Activated CD8-positive, alpha-beta T cell treated with anti-CD3 and anti-CD28 coated beads, Interleukin-2, amount 10 ng/mL, durations not matched to agents 7 days and 5 days (primary cell): ENCODE measurements at regions not wholly inside any gene's neighbourhood (a gene's known extent, or its start where the extent isn't known, plus 50 kb on each side); places are given as distances from the start of the nearest gene placed in this dataset.

Experiments used
- ATAC-seq: fragments of 150-1000 bp; cut with Tn5 transposase; one replicate; pipeline ENCODE4 v1.10.0; 2021; ENCODE audit warnings: moderate library complexity
- CTCF ChIA-PET: fragments of 350-600 bp; sonication (Branson Sonifier 250); formaldehyde crosslinking; loops from one replicate; lab custom pipeline; 2021; ENCODE audit warnings: antibody characterized with exemption; lab: Charles Lee
- POLR2A ChIA-PET: fragments of 350-600 bp; sonication (Branson Sonifier 250); formaldehyde crosslinking; loops from one replicate; lab custom pipeline; 2021; ENCODE audit warnings: antibody characterized with exemption; lab: Charles Lee
- DNase-seq: peaks from one replicate; pipeline ENCODE4 v3.0.0-alpha.2; 2020
- H3K27ac Mint-ChIP-seq: one replicate; pipeline ENCODE4 v1.8.0; 2021; ENCODE audit warnings: mild to moderate bottlenecking, mixed read lengths
- H3K27me3 Mint-ChIP-seq: one replicate; pipeline ENCODE4 v1.8.0; 2021; ENCODE audit warnings: low read depth, mixed read lengths
- H3K36me3 Mint-ChIP-seq: one replicate; pipeline ENCODE4 v1.8.0; 2021; ENCODE audit warnings: low read depth, mixed read lengths
- H3K4me1 Mint-ChIP-seq: one replicate; pipeline ENCODE4 v1.8.0; 2021; ENCODE audit warnings: low read depth, mixed read lengths
- H3K4me3 Mint-ChIP-seq: one replicate; pipeline ENCODE4 v1.8.0; 2021; ENCODE audit warnings: mild to moderate bottlenecking, mixed read lengths
- H3K9me3 Mint-ChIP-seq: one replicate; pipeline ENCODE4 v1.8.0; 2022; ENCODE audit warnings: mixed read lengths; ENCODE audit not compliant: insufficient read depth

DNA sequence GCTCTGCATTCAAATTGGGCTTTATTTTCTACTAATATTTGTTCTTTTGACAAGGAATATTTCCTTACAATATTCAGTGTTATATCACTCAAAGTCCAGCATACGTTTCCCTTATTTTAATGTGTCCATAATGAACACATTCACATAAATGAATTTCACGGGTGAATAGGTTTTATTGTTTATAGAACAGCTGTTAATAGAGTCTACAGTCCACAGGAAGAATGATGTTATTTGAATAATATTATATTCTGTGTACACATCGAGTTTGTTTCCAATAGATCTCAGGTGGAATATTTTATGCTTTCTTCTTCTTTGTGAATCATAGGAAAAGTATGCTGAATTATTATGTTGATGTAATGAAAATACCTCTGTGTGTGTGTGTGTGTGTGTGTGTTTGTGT is 582.4 kb downstream of the CDH26 start:
- H3K36me3 Mint-ChIP-seq: no peaks in the 10 kb centered on the region
- no peak overlapping the region for H3K4me3 Mint-ChIP-seq
- no peak overlapping the region for H3K27ac Mint-ChIP-seq
- DNase-seq (no peak), ATAC-seq (no peak)
- ChIA-PET CTCF (no interaction called here), POLR2A (no interaction called here)
- H3K4me1 Mint-ChIP-seq: no peaks in the 10 kb centered on the region
- H3K9me3 Mint-ChIP-seq: no peaks in the 10 kb centered on the region
- peaks cover 3% of the 10 kb centered on the region for H3K27me3 Mint-ChIP-seq

DNA sequence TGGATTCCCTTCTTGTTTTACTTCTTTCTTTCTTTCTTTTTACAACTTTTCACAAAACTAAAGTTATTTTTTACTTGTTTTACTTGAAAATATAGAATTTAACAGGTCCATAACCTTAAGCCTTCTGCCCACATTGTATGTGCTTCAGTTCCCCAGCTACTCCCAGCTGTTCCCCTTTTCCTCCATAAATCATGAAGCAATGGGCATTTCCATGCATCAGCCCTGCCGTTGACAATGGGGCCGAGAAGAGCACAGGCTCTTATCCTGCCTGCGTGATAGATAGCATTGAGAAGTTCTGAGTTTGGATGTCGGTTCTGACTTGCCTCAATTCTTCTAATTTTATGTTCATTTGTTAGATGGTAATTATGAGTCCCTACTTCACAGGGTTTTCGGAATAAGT is 583.8 kb downstream of the CDH26 start:
- Mint-ChIP-seq H3K4me3 (no peak overlapping the region), H3K4me1 (no peaks in the 10 kb centered on the region), H3K9me3 (no peaks in the 10 kb centered on the region), H3K27ac (no peak overlapping the region), H3K27me3 (peaks cover 3% of the 10 kb centered on the region), H3K36me3 (no peaks in the 10 kb centered on the region)
- ChIA-PET POLR2A (no interaction called here), CTCF (no interaction called here)
- DNase-seq (no peak), ATAC-seq (no peak)

DNA sequence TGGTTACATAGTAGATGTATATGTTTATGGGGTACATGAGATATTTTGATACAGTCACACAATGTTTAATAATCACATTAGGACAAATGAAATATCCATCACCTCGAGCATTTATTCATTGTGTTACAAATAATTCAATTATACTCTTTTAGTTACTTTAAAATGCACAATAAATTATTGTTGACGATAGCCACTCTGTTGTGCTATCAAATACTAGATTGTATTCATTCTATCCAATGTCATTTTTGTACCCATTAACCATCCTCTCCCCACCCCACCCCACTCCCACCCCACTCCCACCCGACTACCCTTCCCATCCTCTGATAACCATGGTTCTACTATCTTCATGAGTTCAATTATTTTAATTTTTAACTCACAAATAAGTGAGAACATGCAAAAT is 585.4 kb downstream of the CDH26 start:
- Mint-ChIP-seq H3K4me3 (no peak overlapping the region), H3K36me3 (no peaks in the 10 kb centered on the region), H3K27ac (no peak overlapping the region), H3K4me1 (no peaks in the 10 kb centered on the region), H3K27me3 (peaks cover 5% of the 10 kb centered on the region), H3K9me3 (no peaks in the 10 kb centered on the region)
- no peak for ATAC-seq
- DNase-seq: no peak
- ChIA-PET POLR2A (no interaction called here), CTCF (no interaction called here)

DNA sequence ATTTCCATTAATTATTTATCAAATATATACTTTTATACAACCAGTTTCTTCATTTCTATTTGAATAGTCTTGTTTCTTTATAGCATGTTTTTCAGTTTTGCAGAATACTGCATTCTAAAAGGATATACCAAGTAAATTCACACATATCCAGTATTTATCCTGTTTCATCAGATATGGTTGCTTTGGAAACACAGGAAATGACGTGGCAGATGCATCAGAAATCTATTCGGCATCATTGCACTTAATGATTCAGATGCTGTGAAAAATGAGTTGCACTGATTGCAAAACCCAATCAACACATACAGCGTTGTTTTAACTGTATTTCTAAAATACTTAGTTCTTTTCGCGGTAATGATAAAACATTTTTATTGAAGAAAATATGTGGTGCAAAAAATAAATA is 594.9 kb downstream of the CDH26 start:
- ChIA-PET CTCF (no interaction called here), POLR2A (no interaction called here)
- ATAC-seq: no peak
- no peak for DNase-seq
- no peak overlapping the region for H3K4me3 Mint-ChIP-seq
- no peaks in the 10 kb centered on the region for H3K9me3 Mint-ChIP-seq
- H3K27me3 Mint-ChIP-seq: no peaks in the 10 kb centered on the region
- no peaks in the 10 kb centered on the region for H3K4me1 Mint-ChIP-seq
- H3K36me3 Mint-ChIP-seq: no peaks in the 10 kb centered on the region
- H3K27ac Mint-ChIP-seq: no peak overlapping the region

DNA sequence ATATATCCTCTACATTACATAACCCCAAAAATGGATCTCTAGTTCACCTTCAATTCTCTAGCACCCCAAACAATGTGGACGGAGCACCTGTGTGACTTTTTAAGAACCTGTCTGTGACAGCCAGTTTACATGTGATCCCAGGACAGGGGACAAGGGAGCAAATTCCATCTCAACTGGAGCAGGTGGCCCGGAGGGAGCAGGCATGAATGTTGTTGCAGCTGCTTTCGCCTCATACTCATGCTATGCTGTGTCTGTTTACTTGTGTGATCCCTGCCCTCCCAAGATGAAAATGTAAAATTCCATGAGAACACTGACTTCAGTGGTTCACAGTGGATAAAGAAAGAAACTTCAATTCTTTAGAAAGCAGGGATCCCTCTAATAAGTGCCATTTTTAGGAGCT is 600.3 kb downstream of the CDH26 start:
- Mint-ChIP-seq H3K27ac (no peak overlapping the region), H3K27me3 (no peaks in the 10 kb centered on the region), H3K9me3 (no peaks in the 10 kb centered on the region), H3K4me1 (no peaks in the 10 kb centered on the region), H3K4me3 (no peak overlapping the region), H3K36me3 (no peaks in the 10 kb centered on the region)
- DNase-seq: no peak
- no peak for ATAC-seq
- CTCF ChIA-PET: no interaction called here
- POLR2A ChIA-PET: no interaction called here

DNA sequence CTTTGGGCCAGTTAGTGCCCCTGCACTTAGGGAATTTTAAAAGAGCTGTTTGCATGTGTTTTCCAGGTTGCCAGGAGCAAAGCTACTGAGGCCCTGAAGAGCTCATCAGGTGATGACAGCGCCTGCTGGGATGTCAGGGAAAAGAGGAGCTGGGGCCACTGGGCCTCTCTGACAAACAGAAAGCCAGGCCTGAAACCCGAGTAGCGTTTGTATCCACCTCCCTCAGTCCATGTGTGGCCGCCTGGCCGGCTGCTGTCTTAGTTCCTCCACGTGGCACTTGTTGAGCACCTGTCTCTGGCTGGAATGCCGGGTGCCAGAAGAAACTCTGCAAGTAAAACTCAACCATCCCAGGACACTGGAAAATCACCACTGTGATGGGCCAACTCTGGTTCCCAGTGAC is 601.2 kb downstream of the CDH26 start:
- no peak for ATAC-seq

DNA sequence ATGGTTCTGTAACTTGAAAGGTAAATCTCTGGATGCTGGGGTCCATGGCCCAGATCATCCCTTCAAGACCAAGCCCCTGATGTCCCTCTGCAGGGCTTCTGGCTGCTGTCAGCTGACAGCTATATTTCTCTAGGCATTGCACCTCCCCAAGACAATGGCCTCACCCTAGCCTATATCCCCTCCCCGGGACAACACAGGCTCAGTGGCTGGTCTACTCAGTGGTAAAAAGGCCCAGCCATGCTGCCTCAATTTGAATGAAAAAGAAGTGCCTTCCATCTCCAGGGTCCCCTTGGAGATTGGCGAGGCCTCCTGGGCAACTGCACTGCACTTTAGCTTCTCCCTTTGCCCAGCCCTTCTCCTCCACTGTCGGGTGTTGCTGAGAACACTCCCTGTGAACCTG is 602.8 kb downstream of the CDH26 start:
- CTCF ChIA-PET: no interaction called here
- POLR2A ChIA-PET: no interaction called here
- no peak for ATAC-seq
- Mint-ChIP-seq H3K4me3 (no peak overlapping the region), H3K27me3 (no peaks in the 10 kb centered on the region), H3K9me3 (no peaks in the 10 kb centered on the region), H3K27ac (no peak overlapping the region), H3K36me3 (no peaks in the 10 kb centered on the region), H3K4me1 (no peaks in the 10 kb centered on the region)
- DNase-seq: no peak

More for the DNA sequence above, 601.2 kb downstream of the CDH26 start:
- CTCF ChIA-PET: no interaction called here
- POLR2A ChIA-PET: no interaction called here
- no peaks in the 10 kb centered on the region for H3K36me3 Mint-ChIP-seq
- no peak for DNase-seq
- no peak overlapping the region for H3K27ac Mint-ChIP-seq
- H3K27me3 Mint-ChIP-seq: no peaks in the 10 kb centered on the region
- no peaks in the 10 kb centered on the region for H3K4me1 Mint-ChIP-seq
- no peak overlapping the region for H3K4me3 Mint-ChIP-seq
- no peaks in the 10 kb centered on the region for H3K9me3 Mint-ChIP-seq

DNA sequence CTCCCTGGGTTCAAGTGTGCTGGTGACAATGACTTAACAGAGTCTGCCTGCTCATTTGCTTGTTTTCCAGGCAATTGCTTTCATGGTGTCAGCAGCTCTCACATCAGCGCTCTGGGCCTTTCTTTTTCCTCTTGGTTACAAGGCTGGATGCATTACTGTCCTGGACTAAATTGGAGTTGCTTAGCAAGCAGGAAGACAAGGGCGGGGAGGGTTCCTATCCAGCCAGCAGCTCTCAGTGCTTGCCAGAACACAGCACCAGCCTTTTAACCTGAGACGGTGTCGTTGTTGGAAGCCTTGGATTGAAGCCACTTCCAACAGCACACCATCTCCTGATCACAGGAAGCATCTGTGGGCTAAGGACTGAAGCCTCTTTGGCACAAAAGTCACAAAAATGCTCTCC is 606.9 kb downstream of the CDH26 start:
- H3K9me3 Mint-ChIP-seq: no peaks in the 10 kb centered on the region
- no peak overlapping the region for H3K27ac Mint-ChIP-seq
- ATAC-seq (no peak), DNase-seq (no peak)
- H3K4me1 Mint-ChIP-seq: no peaks in the 10 kb centered on the region
- ChIA-PET CTCF (no interaction called here), POLR2A (no interaction called here)
- H3K36me3 Mint-ChIP-seq: no peaks in the 10 kb centered on the region
- no peaks in the 10 kb centered on the region for H3K27me3 Mint-ChIP-seq
- no peak overlapping the region for H3K4me3 Mint-ChIP-seq

DNA sequence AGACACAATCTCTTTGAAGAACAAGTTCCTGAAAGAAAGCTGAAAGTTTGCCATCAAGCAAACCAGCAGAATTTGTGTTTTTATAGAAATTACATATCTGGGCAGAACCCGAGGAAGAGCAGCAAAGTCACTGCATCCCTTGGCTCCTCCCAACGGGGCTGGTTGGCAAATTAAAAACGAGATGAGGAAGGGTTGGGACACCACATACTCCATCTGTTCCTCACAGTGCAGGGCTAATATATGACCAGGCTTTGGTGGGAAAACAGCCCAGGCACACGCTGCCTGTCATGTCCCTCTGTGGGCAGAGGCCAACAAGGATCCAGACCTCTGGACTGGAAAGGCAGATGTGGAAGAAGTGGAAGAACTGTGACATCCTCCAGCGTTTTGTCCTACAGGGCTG is 607.3 kb downstream of the CDH26 start:
- no peaks in the 10 kb centered on the region for H3K9me3 Mint-ChIP-seq
- ChIA-PET CTCF (no interaction called here), POLR2A (no interaction called here)
- no peak overlapping the region for H3K4me3 Mint-ChIP-seq
- H3K27ac Mint-ChIP-seq: no peak overlapping the region
- no peaks in the 10 kb centered on the region for H3K36me3 Mint-ChIP-seq
- ATAC-seq (no peak), DNase-seq (no peak)
- H3K4me1 Mint-ChIP-seq: no peaks in the 10 kb centered on the region
- H3K27me3 Mint-ChIP-seq: no peaks in the 10 kb centered on the region

DNA sequence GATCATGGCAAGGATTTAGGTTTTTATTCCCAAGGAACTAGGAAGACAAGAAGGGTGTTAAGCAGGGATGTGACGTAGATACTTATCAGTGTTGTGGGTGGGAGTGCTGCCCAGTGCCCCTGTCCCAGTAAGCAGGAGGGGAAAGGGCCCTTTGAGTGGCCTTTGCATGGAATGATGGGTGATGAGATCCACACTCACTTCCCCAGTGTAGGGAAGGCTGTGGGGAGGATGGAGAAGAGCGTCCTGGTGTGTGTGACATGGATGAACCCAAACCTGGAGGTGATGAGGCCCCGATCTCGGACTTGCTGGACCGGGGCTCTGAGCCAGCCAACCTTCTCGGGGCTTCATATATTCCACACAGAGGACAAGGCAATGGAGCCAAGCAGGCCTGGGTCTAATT is 610.9 kb downstream of the CDH26 start:
- POLR2A ChIA-PET: no interaction called here
- Mint-ChIP-seq H3K4me3 (no peak overlapping the region), H3K4me1 (no peaks in the 10 kb centered on the region), H3K36me3 (no peaks in the 10 kb centered on the region), H3K27ac (no peak overlapping the region), H3K27me3 (no peaks in the 10 kb centered on the region), H3K9me3 (no peaks in the 10 kb centered on the region)
- ATAC-seq (no peak), DNase-seq (no peak)
- CTCF ChIA-PET: no interaction called here

DNA sequence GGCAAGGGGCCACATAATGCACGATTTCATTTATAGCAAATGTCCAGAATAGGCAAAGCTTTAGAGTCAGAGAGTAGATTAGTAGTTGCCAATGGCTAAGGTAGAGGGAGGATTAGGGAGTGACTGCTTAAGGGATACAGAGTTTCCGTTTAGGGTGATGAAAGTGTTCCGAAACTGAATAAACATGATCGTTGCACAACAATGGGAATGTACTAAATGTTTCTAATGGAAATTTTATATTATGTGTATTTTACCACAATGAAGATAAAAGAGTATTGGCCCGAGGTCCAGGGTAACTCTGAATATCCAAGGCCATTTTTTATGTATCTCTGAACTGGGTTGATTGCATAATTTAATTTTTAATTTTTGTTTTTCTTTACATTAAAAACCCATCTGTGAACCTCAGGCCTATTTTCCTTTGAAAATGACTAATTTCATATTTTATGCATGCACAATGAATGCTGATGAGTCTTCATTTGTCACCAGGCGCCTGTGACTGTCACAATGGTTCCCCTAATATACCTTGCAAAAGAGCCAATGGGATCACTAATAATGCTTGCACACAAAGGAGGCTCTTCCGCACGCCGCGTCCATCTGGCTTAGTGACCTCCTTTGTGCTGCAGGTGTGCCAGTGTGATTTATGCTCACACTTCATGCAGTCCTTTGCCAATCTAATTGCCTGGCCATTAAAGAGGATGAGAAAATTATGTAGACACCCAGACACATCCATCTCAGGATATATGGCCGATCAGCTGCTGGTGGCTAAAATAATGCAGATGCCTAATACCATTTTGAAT is 612.5 kb downstream of the CDH26 start:
- no peak for DNase-seq
- CTCF ChIA-PET: no interaction called here
- POLR2A ChIA-PET: no interaction called here
- H3K27ac Mint-ChIP-seq: no peak overlapping the region
- no peaks in the 10 kb centered on the region for H3K9me3 Mint-ChIP-seq
- no peak for ATAC-seq
- H3K36me3 Mint-ChIP-seq: no peaks in the 10 kb centered on the region
- no peaks in the 10 kb centered on the region for H3K27me3 Mint-ChIP-seq
- no peaks in the 10 kb centered on the region for H3K4me1 Mint-ChIP-seq
- no peak overlapping the region for H3K4me3 Mint-ChIP-seq

DNA sequence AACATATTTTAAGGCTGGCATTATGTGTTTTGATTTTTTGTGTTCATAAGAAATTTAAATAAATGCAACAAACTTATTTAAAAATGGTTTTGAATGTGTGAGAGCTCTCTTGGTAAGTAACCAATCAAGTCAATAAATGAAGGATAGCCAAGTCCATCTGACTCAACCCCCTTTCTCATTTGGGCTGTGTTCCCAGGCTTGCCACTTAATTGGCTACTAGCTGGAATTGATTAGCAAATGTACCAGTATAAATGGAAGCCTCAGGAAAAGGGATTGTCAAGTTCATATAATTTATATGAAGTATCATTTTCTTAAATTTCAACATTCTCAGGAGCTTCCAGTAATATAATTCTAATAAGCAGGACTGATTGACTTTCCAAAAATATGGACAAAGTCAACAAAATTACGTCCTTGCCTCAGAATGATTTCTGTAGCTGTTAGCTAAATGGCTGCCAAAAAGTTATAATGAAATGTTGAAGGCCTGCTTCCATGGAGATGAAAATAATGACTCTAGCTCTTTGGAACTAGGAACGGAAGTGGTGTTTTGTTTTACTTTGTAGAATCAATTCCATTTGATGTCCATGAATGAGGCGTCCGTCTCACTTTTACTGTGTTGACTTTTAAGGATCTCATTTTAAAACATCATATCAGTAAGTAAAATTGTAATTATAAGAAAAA is 614.9 kb downstream of the CDH26 start:
- no peaks in the 10 kb centered on the region for H3K27me3 Mint-ChIP-seq
- POLR2A ChIA-PET: no interaction called here
- no peak overlapping the region for H3K4me3 Mint-ChIP-seq
- H3K36me3 Mint-ChIP-seq: no peaks in the 10 kb centered on the region
- DNase-seq (no peak), ATAC-seq (no peak)
- no peak overlapping the region for H3K27ac Mint-ChIP-seq
- H3K9me3 Mint-ChIP-seq: no peaks in the 10 kb centered on the region
- H3K4me1 Mint-ChIP-seq: no peaks in the 10 kb centered on the region
- CTCF ChIA-PET: no interaction called here
